MCF 10A (cell line): ENCODE measurements at regions not wholly inside any gene's neighbourhood (a gene's known extent, or its start where the extent isn't known, plus 50 kb on each side); places are given as distances from the start of the nearest gene placed in this dataset.

ENCODE experiments used
- BruUV-seq: library from RNA; stranded (reverse); fragments of 400-500 nt; replicated peaks from 2 replicates; lab custom pipeline; 2021; lab: Mats Ljungman, UMichigan
- CTCF ChIA-PET: fragments of 300-600 bp; sonication (Branson Sonifier 250); formaldehyde crosslinking; extraction: SDS; loops from one replicate; lab custom pipeline; 2021; ENCODE audit warnings: antibody characterized with exemption, inconsistent platforms; lab: Yijun Ruan, JAX
- POLR2A ChIA-PET: fragments of 300-600, 350-650 bp; sonication (Branson Sonifier 250); formaldehyde crosslinking; extraction: SDS; loops from one replicate; lab custom pipeline; 2020; ENCODE audit warnings: antibody characterized with exemption, inconsistent platforms; lab: Yijun Ruan, JAX
- DNase-seq: peaks from one replicate; pipeline ENCODE4 v3.0.0-alpha.2; 2018; ENCODE audit not compliant: unreplicated experiment
- H3K27ac Mint-ChIP-seq: one replicate; pipeline ENCODE4 v1.8.0; 2022; ENCODE audit warnings: mild to moderate bottlenecking, low read depth, mixed read lengths; ENCODE audit not compliant: unreplicated experiment
- H3K27me3 Mint-ChIP-seq: one replicate; pipeline ENCODE4 v1.8.0; 2022; ENCODE audit warnings: mixed read lengths; ENCODE audit not compliant: insufficient read depth, unreplicated experiment
- H3K36me3 Mint-ChIP-seq: one replicate; pipeline ENCODE4 v1.8.0; 2022; ENCODE audit warnings: mild to moderate bottlenecking, moderate library complexity, mixed read lengths; ENCODE audit not compliant: insufficient read depth, unreplicated experiment
- H3K4me1 Mint-ChIP-seq: one replicate; pipeline ENCODE4 v1.8.0; 2022; ENCODE audit warnings: mixed read lengths; ENCODE audit not compliant: insufficient read depth, unreplicated experiment
- H3K4me3 Mint-ChIP-seq: one replicate; pipeline ENCODE4 v1.8.0; 2022; ENCODE audit warnings: mild to moderate bottlenecking, moderate library complexity, mixed read lengths; ENCODE audit not compliant: unreplicated experiment
- H3K9me3 Mint-ChIP-seq: one replicate; pipeline ENCODE4 v1.8.0; 2022; ENCODE audit warnings: mixed read lengths; ENCODE audit not compliant: unreplicated experiment
- CTCF ChIP-seq: fragments of 200-600 bp; IDR thresholded peaks from one replicate; pipeline ENCODE4 v1.8.0; 2022; ENCODE audit warnings: antibody characterized with exemption, mild to moderate bottlenecking; ENCODE audit not compliant: unreplicated experiment
- intact Hi-C: fragments of 100-400 bp; cut with micrococcal nuclease; formaldehyde crosslinking; loops from 2 replicates; pipeline ENCODE4 v1.14.1; 2022

GRCh38 chr14:104356738-104357688 is 218.6 kb downstream of the KIF26A start:
- Mint-ChIP-seq H3K27me3 (peaks cover 25% of the 10 kb centered on the region), H3K27ac (no peak overlapping the region), H3K9me3 (no peaks in the 10 kb centered on the region), H3K36me3 (peaks cover 4% of the 10 kb centered on the region), H3K4me3 (no peak overlapping the region), H3K4me1 (no peaks in the 10 kb centered on the region)
- no TSS peak for BruUV-seq
- no peak for DNase-seq
- CTCF ChIA-PET: interaction anchor here (1.0 to 2.3 kb wide), 2 partner anchors 14 to 208 kb away, joined by 3 to 5 read pairs; no protein-coding TSS in a partner anchor
- POLR2A ChIA-PET: no interaction called here
- intact Hi-C loops: no loop called here
- TF ChIP-seq CTCF: no peak

- CTCF ChIA-PET: interaction anchor here (1.0 to 2.3 kb wide), 2 partner anchors 13 to 207 kb away, joined by 3 to 5 read pairs; no protein-coding TSS in a partner anchor
- Mint-ChIP-seq H3K27ac (no peak overlapping the region), H3K27me3 (peaks cover 25% of the 10 kb centered on the region), H3K9me3 (no peaks in the 10 kb centered on the region), H3K4me1 (no peaks in the 10 kb centered on the region), H3K4me3 (no peak overlapping the region), H3K36me3 (no peaks in the 10 kb centered on the region)
- POLR2A ChIA-PET: no interaction called here
- BruUV-seq: no TSS peak
- intact Hi-C loops: no loop called here
- TF ChIP-seq CTCF: no peak
- DNase-seq: no peak
Measured at GRCh38 chr14:104357689-104358527, 219.5 kb downstream of the KIF26A start.

GRCh38 chr14:104358528-104359300 is 220.3 kb downstream of the KIF26A start:
- POLR2A ChIA-PET: no interaction called here
- no peaks in the 10 kb centered on the region for H3K36me3 Mint-ChIP-seq
- H3K4me1 Mint-ChIP-seq: no peaks in the 10 kb centered on the region
- no peaks in the 10 kb centered on the region for H3K9me3 Mint-ChIP-seq
- peaks cover 32% of the 10 kb centered on the region for H3K27me3 Mint-ChIP-seq
- intact Hi-C loops: no loop called here
- no peak overlapping the region for H3K4me3 Mint-ChIP-seq
- no peak for TF ChIP-seq CTCF
- no peak overlapping the region for H3K27ac Mint-ChIP-seq
- DNase-seq: no peak
- CTCF ChIA-PET: no interaction called here
- no TSS peak for BruUV-seq
